ENCODE measurements at regions not wholly inside any gene's neighbourhood (a gene's known extent, or its start where the extent isn't known, plus 50 kb on each side); places are given as distances from the start of the nearest gene placed in this dataset.

DNA sequence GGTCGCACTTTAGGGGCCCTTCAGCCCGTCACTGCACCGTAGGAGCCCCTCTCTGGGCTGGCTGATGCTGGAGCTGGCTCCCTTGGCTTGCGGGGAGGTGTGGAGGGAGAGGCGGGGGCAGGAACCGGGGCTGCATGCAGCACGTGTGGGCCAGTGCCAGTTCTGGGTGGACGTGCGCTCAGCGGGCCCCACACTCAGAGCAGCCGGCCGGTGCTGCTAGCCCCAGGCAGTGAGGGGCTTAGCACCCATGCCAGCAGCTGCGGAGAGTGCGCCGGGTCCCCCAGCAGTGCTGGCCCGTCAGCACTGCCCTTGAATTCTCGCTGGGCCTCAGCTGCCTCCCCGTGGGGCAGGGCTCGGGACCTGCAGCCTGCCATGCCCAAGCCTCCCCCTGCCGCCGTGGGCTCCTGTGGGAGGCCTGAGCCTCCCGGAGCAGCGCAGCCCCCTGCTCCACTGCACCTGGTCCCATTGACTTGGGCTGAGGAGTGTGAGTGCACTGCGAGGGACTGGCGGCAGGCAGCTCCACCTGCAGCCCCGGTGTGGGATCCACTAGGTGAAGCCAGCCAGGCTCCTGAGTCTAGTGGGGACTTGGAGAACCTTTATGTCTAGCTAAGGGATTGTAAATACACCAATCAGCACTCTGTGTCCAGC is 108.8 kb upstream of the RASGEF1B start:
- H3K9me3 ChIP-seq (replicated peaks), result peaks cover 12% of the 10 kb centered on the region
- H3K36me3 ChIP-seq, result no peaks in the 10 kb centered on the region
- TF ChIP-seq, protein P1, sequence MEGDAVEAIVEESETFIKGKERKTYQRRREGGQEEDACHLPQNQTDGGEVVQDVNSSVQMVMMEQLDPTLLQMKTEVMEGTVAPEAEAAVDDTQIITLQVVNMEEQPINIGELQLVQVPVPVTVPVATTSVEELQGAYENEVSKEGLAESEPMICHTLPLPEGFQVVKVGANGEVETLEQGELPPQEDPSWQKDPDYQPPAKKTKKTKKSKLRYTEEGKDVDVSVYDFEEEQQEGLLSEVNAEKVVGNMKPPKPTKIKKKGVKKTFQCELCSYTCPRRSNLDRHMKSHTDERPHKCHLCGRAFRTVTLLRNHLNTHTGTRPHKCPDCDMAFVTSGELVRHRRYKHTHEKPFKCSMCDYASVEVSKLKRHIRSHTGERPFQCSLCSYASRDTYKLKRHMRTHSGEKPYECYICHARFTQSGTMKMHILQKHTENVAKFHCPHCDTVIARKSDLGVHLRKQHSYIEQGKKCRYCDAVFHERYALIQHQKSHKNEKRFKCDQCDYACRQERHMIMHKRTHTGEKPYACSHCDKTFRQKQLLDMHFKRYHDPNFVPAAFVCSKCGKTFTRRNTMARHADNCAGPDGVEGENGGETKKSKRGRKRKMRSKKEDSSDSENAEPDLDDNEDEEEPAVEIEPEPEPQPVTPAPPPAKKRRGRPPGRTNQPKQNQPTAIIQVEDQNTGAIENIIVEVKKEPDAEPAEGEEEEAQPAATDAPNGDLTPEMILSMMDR (IDR thresholded peaks at IDR 0.05; ENCODE audit: borderline replicate concordance), result no peak
- intact Hi-C loops (cut with micrococcal nuclease), result no loop called here
- no peak overlapping the region for H3K27ac ChIP-seq (replicated peaks)
- no peaks in the 10 kb centered on the region for H3K4me1 ChIP-seq
- H3K27me3 ChIP-seq (ENCODE audit: low read depth), result no peaks in the 10 kb centered on the region
- no peak overlapping the region for H3K4me3 ChIP-seq
- DNase-seq, result no peak

DNA sequence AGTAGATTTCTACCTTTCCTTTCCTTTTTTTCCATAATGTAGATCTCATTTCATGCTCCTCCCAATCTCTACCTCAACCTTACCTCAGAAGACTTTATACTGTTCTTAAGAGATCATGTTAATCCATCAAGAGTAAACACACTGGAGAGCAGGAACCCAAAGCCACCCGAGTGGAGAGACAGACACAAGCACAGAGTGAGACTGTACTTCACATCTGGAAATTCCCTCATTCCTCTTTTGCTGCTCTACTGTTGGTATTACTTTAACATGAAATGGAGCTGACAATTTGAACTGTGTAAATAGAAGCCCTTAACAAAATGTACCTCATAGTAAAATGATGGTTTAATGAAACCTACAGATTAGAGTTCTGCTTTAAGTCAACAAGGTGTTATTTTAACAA is 105.7 kb upstream of the RASGEF1B start:
- H3K4me1 ChIP-seq, result no peaks in the 10 kb centered on the region
- H3K36me3 ChIP-seq, result no peaks in the 10 kb centered on the region
- intact Hi-C loops (cut with micrococcal nuclease), result no loop called here
- no peak for DNase-seq
- TF ChIP-seq, protein P1 (IDR thresholded peaks at IDR 0.05; ENCODE audit: borderline replicate concordance), result no peak
- peaks cover 12% of the 10 kb centered on the region for H3K9me3 ChIP-seq (replicated peaks)
- no peaks in the 10 kb centered on the region for H3K27me3 ChIP-seq (ENCODE audit: low read depth)
- H3K4me3 ChIP-seq, result no peak overlapping the region
- H3K27ac ChIP-seq (replicated peaks), result no peak overlapping the region

DNA sequence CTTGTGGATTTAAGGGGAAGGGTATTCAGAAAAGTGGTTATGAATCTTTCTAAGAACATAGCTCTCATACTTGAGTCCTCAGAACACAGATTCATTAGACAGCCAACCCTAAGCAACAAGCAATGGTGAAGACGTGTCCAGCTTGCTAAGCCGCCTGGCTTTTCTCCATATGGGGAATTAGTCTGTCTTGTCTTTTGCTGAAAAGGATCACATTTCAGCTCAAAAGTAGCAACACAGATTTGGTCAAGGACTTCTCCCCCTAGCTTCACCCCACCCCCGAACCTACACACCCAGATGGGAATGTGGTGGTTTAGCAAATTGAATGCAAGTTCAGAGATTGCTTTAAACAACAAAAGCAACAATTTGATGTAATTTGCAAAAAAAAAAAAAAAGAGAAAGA is 103.3 kb upstream of the RASGEF1B start:
- peaks cover under 1% of the 10 kb centered on the region for H3K9me3 ChIP-seq (replicated peaks)
- no peaks in the 10 kb centered on the region for H3K4me1 ChIP-seq
- no peaks in the 10 kb centered on the region for H3K36me3 ChIP-seq
- H3K4me3 ChIP-seq, result no peak overlapping the region
- H3K27me3 ChIP-seq (ENCODE audit: low read depth), result no peaks in the 10 kb centered on the region
- intact Hi-C loops (cut with micrococcal nuclease), result no loop called here
- no peak overlapping the region for H3K27ac ChIP-seq (replicated peaks)
- TF ChIP-seq, protein P1 (IDR thresholded peaks at IDR 0.05; ENCODE audit: borderline replicate concordance), result no peak
- no peak for DNase-seq

DNA sequence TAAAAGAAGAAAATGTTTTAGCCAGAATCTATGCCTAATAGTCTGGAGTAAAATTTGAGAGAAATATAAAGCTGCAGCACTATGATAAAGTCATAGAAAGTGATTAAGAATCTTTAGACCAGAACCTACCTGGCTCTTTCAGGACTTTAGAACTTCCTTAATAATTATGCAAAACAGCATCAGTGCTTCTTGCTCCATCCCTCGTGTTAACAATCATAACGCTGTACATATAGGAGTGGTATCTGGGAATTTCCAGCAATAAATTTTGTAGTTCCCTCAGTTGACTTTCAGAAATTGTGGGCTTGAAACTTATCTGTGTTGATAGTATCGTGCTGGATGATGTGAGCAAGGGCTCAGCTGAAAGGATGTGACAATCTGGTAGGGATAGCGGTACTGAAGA is 102.1 kb upstream of the RASGEF1B start:
- H3K4me3 ChIP-seq, result no peak overlapping the region
- no peak for DNase-seq
- H3K9me3 ChIP-seq (replicated peaks), result no peaks in the 10 kb centered on the region
- H3K4me1 ChIP-seq, result no peaks in the 10 kb centered on the region
- no peak overlapping the region for H3K27ac ChIP-seq (replicated peaks)
- no peaks in the 10 kb centered on the region for H3K27me3 ChIP-seq (ENCODE audit: low read depth)
- TF ChIP-seq, protein P1 (IDR thresholded peaks at IDR 0.05; ENCODE audit: borderline replicate concordance), result no peak
- no peaks in the 10 kb centered on the region for H3K36me3 ChIP-seq
- intact Hi-C loops (cut with micrococcal nuclease), result no loop called here

DNA sequence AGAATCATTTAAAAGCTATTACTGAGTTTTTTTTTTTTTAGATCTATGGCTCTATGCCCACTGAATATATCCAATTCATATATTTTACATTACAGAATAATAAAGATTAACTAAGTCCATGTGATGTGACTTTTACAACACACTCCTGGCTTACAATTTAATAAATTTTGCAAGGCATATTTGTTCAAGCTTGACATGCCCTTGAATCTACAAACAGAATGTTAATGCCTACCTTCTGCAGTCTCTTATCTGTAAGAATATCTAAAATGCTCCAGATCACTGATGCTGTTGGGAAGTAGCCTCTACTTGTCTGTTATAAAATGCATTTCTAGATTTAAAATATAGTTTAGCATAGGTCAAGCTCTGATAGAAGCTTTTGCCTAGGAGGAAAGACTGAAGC is 100.7 kb upstream of the RASGEF1B start:
- Histone ChIP-seq H3K27me3 (ENCODE audit: low read depth) (no peaks in the 10 kb centered on the region), H3K36me3 (no peaks in the 10 kb centered on the region), H3K9me3 (replicated peaks) (no peaks in the 10 kb centered on the region), H3K27ac (replicated peaks) (no peak overlapping the region), H3K4me3 (no peak overlapping the region), H3K4me1 (no peaks in the 10 kb centered on the region)
- TF ChIP-seq, protein P1 (IDR thresholded peaks at IDR 0.05; ENCODE audit: borderline replicate concordance), result no peak
- intact Hi-C loops (cut with micrococcal nuclease), result no loop called here
- DNase-seq, result no peak
